ENCODE measurements at regions not wholly inside any gene's neighbourhood (a gene's known extent, or its start where the extent isn't known, plus 50 kb on each side); places are given as distances from the start of the nearest gene placed in this dataset.

GRCh38 chr1:219296430-219297355 lies 123.0 kb downstream of the LYPLAL1 start:
- no peak for DNase-seq (ENCODE audit: low spot score)
- Mint-ChIP-seq H3K9me3 (ENCODE audit: unreplicated experiment) (no peaks in the 10 kb centered on the region), H3K4me1 (ENCODE audit: unreplicated experiment) (no peaks in the 10 kb centered on the region), H3K36me3 (ENCODE audit: low read depth, unreplicated experiment) (no peaks in the 10 kb centered on the region), H3K27ac (ENCODE audit: unreplicated experiment) (no peak overlapping the region), H3K4me3 (ENCODE audit: unreplicated experiment) (no peak overlapping the region), H3K27me3 (ENCODE audit: unreplicated experiment) (no peaks in the 10 kb centered on the region)
- TF ChIP-seq, protein P1, sequence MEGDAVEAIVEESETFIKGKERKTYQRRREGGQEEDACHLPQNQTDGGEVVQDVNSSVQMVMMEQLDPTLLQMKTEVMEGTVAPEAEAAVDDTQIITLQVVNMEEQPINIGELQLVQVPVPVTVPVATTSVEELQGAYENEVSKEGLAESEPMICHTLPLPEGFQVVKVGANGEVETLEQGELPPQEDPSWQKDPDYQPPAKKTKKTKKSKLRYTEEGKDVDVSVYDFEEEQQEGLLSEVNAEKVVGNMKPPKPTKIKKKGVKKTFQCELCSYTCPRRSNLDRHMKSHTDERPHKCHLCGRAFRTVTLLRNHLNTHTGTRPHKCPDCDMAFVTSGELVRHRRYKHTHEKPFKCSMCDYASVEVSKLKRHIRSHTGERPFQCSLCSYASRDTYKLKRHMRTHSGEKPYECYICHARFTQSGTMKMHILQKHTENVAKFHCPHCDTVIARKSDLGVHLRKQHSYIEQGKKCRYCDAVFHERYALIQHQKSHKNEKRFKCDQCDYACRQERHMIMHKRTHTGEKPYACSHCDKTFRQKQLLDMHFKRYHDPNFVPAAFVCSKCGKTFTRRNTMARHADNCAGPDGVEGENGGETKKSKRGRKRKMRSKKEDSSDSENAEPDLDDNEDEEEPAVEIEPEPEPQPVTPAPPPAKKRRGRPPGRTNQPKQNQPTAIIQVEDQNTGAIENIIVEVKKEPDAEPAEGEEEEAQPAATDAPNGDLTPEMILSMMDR (IDR thresholded peaks at IDR 0.05; ENCODE audit: unreplicated experiment): no peak

- TF ChIP-seq, protein P1 (IDR thresholded peaks at IDR 0.05; ENCODE audit: unreplicated experiment): no peak
- no peak overlapping the region for H3K4me3 Mint-ChIP-seq (ENCODE audit: unreplicated experiment)
- H3K27me3 Mint-ChIP-seq (ENCODE audit: unreplicated experiment): no peaks in the 10 kb centered on the region
- no peaks in the 10 kb centered on the region for H3K9me3 Mint-ChIP-seq (ENCODE audit: unreplicated experiment)
- no peaks in the 10 kb centered on the region for H3K4me1 Mint-ChIP-seq (ENCODE audit: unreplicated experiment)
- no peak overlapping the region for H3K27ac Mint-ChIP-seq (ENCODE audit: unreplicated experiment)
- DNase-seq (ENCODE audit: low spot score): no peak
- no peaks in the 10 kb centered on the region for H3K36me3 Mint-ChIP-seq (ENCODE audit: low read depth, unreplicated experiment)
These were observed 120.6 kb downstream of the LYPLAL1 start for GRCh38 chr1:219294251-219294650.

GRCh38 chr1:219293410-219293809 lies 119.7 kb downstream of the LYPLAL1 start:
- TF ChIP-seq, protein P1 (IDR thresholded peaks at IDR 0.05; ENCODE audit: unreplicated experiment): no peak
- no peak overlapping the region for H3K27ac Mint-ChIP-seq (ENCODE audit: unreplicated experiment)
- H3K4me1 Mint-ChIP-seq (ENCODE audit: unreplicated experiment): no peaks in the 10 kb centered on the region
- H3K9me3 Mint-ChIP-seq (ENCODE audit: unreplicated experiment): no peaks in the 10 kb centered on the region
- H3K4me3 Mint-ChIP-seq (ENCODE audit: unreplicated experiment): no peak overlapping the region
- no peak for DNase-seq (ENCODE audit: low spot score)
- no peaks in the 10 kb centered on the region for H3K27me3 Mint-ChIP-seq (ENCODE audit: unreplicated experiment)
- no peaks in the 10 kb centered on the region for H3K36me3 Mint-ChIP-seq (ENCODE audit: low read depth, unreplicated experiment)

GRCh38 chr1:219292999-219293398 lies 119.3 kb downstream of the LYPLAL1 start:
- H3K36me3 Mint-ChIP-seq (ENCODE audit: low read depth, unreplicated experiment): no peaks in the 10 kb centered on the region
- H3K4me1 Mint-ChIP-seq (ENCODE audit: unreplicated experiment): no peaks in the 10 kb centered on the region
- no peaks in the 10 kb centered on the region for H3K27me3 Mint-ChIP-seq (ENCODE audit: unreplicated experiment)
- TF ChIP-seq, protein P1 (IDR thresholded peaks at IDR 0.05; ENCODE audit: unreplicated experiment): no peak
- no peak for DNase-seq (ENCODE audit: low spot score)
- no peak overlapping the region for H3K4me3 Mint-ChIP-seq (ENCODE audit: unreplicated experiment)
- no peaks in the 10 kb centered on the region for H3K9me3 Mint-ChIP-seq (ENCODE audit: unreplicated experiment)
- H3K27ac Mint-ChIP-seq (ENCODE audit: unreplicated experiment): no peak overlapping the region

GRCh38 chr1:219292341-219292740 lies 118.7 kb downstream of the LYPLAL1 start:
- Mint-ChIP-seq H3K9me3 (ENCODE audit: unreplicated experiment) (no peaks in the 10 kb centered on the region), H3K4me3 (ENCODE audit: unreplicated experiment) (no peak overlapping the region), H3K27ac (ENCODE audit: unreplicated experiment) (no peak overlapping the region), H3K4me1 (ENCODE audit: unreplicated experiment) (no peaks in the 10 kb centered on the region), H3K36me3 (ENCODE audit: low read depth, unreplicated experiment) (no peaks in the 10 kb centered on the region), H3K27me3 (ENCODE audit: unreplicated experiment) (no peaks in the 10 kb centered on the region)
- TF ChIP-seq, protein P1 (IDR thresholded peaks at IDR 0.05; ENCODE audit: unreplicated experiment): no peak
- no peak for DNase-seq (ENCODE audit: low spot score)

Data from endothelial cell (in vitro differentiated cells).